ENCODE measurements at regions not wholly inside any gene's neighbourhood (a gene's known extent, or its start where the extent isn't known, plus 50 kb on each side); places are given as distances from the start of the nearest gene placed in this dataset.

DNA sequence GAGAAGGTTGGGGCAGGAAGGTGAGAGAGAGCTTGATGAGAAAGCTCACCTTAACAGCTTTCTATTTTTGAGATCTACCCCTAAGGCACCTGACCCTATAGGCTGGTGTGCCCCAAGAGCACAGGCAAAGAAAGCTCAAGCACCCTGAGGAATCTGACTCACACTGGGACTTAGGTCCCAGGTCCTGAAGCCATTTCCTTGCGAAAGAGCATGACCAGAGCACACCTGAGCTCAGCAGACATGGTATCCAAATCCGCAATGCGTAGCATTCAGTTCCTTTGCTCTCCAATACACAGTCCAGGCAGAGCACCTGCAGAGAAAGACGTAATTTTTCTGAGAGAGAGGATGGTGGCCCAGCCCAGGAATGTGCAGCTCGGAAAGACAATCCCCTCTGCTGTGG lies 112.1 kb upstream of the LPP start:
- Histone ChIP-seq H3K4me1 (ENCODE audit: control insufficient read depth, insufficient read depth, low read length) (peaks cover 3% of the 10 kb centered on the region), H3K27me3 (ENCODE audit: control insufficient read depth, insufficient read depth, low read length) (no peaks in the 10 kb centered on the region), H3K27ac (ENCODE audit: low read length) (no peak overlapping the region), H3K4me3 (ENCODE audit: low read depth in 2 of 2, low read length in 2 of 2) (no peak overlapping the region), H3K36me3 (ENCODE audit: control insufficient read depth, insufficient read depth, low read length) (no peaks in the 10 kb centered on the region), H3K9me3 (ENCODE audit: control insufficient read depth, insufficient read depth, low read depth, low read length) (no peaks in the 10 kb centered on the region)
- POLR2A ChIA-PET, result no interaction called here
- intact Hi-C loops (cut with micrococcal nuclease; ENCODE audit: unreplicated experiment), result no loop called here
- ATAC-seq (no peak), DNase-seq (ENCODE audit: low read depth, low spot score) (no peak)
- no TSS peak for BruUV-seq (replicated peaks)
- no peak for TF ChIP-seq POLR2AphosphoS5 (IDR thresholded peaks at IDR 0.05; ENCODE audit: low read depth, low read length)
- no peak for TF ChIP-seq SIN3A (IDR thresholded peaks at IDR 0.05; ENCODE audit: borderline replicate concordance, insufficient read depth, low read depth, low read length)
- TF ChIP-seq, protein P1, sequence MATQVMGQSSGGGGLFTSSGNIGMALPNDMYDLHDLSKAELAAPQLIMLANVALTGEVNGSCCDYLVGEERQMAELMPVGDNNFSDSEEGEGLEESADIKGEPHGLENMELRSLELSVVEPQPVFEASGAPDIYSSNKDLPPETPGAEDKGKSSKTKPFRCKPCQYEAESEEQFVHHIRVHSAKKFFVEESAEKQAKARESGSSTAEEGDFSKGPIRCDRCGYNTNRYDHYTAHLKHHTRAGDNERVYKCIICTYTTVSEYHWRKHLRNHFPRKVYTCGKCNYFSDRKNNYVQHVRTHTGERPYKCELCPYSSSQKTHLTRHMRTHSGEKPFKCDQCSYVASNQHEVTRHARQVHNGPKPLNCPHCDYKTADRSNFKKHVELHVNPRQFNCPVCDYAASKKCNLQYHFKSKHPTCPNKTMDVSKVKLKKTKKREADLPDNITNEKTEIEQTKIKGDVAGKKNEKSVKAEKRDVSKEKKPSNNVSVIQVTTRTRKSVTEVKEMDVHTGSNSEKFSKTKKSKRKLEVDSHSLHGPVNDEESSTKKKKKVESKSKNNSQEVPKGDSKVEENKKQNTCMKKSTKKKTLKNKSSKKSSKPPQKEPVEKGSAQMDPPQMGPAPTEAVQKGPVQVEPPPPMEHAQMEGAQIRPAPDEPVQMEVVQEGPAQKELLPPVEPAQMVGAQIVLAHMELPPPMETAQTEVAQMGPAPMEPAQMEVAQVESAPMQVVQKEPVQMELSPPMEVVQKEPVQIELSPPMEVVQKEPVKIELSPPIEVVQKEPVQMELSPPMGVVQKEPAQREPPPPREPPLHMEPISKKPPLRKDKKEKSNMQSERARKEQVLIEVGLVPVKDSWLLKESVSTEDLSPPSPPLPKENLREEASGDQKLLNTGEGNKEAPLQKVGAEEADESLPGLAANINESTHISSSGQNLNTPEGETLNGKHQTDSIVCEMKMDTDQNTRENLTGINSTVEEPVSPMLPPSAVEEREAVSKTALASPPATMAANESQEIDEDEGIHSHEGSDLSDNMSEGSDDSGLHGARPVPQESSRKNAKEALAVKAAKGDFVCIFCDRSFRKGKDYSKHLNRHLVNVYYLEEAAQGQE (IDR thresholded peaks at IDR 0.05; ENCODE audit: insufficient read depth in 1 of 2, low read depth in 2 of 2, low read length in 1 of 2), result no peak
- TF ChIP-seq TCF7L2 (IDR thresholded peaks at IDR 0.05; ENCODE audit: low read depth, low read length), result no peak
- TF ChIP-seq, protein P2, sequence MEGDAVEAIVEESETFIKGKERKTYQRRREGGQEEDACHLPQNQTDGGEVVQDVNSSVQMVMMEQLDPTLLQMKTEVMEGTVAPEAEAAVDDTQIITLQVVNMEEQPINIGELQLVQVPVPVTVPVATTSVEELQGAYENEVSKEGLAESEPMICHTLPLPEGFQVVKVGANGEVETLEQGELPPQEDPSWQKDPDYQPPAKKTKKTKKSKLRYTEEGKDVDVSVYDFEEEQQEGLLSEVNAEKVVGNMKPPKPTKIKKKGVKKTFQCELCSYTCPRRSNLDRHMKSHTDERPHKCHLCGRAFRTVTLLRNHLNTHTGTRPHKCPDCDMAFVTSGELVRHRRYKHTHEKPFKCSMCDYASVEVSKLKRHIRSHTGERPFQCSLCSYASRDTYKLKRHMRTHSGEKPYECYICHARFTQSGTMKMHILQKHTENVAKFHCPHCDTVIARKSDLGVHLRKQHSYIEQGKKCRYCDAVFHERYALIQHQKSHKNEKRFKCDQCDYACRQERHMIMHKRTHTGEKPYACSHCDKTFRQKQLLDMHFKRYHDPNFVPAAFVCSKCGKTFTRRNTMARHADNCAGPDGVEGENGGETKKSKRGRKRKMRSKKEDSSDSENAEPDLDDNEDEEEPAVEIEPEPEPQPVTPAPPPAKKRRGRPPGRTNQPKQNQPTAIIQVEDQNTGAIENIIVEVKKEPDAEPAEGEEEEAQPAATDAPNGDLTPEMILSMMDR (IDR thresholded peaks at IDR 0.05), result no peak
- CTCF ChIA-PET, result no interaction called here
- in situ Hi-C loops (cut with HindIII; ENCODE audit: low pct_unique_long_range_greater_than_20kb, low sequenced_read_pairs), result no loop called here

DNA sequence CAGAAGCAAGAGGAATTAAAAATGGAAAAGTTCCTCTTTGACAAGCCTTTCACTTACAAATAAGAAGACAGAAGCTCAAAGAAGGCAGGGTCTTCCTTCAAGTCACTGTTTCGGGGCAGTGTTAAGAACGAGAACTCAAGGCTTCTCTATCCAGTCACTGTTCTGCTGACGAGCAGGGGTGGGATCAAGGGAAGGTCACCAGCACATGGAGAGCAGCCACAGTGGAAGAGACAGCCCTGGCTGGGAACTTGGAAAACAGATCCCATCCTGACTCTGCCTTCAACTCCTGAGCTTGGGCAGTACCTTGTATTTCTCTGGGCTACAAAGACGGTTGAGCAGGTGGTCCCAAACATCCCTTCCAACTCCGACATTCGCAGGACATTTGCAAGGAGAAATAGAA lies 111.5 kb upstream of the LPP start:
- no peak overlapping the region for H3K4me3 ChIP-seq (ENCODE audit: low read depth in 2 of 2, low read length in 2 of 2)
- intact Hi-C loops (cut with micrococcal nuclease; ENCODE audit: unreplicated experiment) (no loop called here), in situ Hi-C loops (cut with HindIII; ENCODE audit: low pct_unique_long_range_greater_than_20kb, low sequenced_read_pairs) (no loop called here)
- peaks cover under 1% of the 10 kb centered on the region; the same call in 1 of the 2 replicates for H3K27me3 ChIP-seq (ENCODE audit: control insufficient read depth, insufficient read depth, low read length)
- H3K4me1 ChIP-seq (ENCODE audit: control insufficient read depth, insufficient read depth, low read length), result no peaks in the 10 kb centered on the region
- no peaks in the 10 kb centered on the region for H3K36me3 ChIP-seq (ENCODE audit: control insufficient read depth, insufficient read depth, low read length)
- H3K27ac ChIP-seq (ENCODE audit: low read length), result no peak overlapping the region
- DNase-seq (ENCODE audit: low read depth, low spot score), result no peak
- POLR2A ChIA-PET, result no interaction called here
- no peak for ATAC-seq
- TF ChIP-seq, protein P2 (IDR thresholded peaks at IDR 0.05), result no peak
- TF ChIP-seq TCF7L2 (IDR thresholded peaks at IDR 0.05; ENCODE audit: low read depth, low read length) (no peak), POLR2AphosphoS5 (IDR thresholded peaks at IDR 0.05; ENCODE audit: low read depth, low read length) (no peak), SIN3A (IDR thresholded peaks at IDR 0.05; ENCODE audit: borderline replicate concordance, insufficient read depth, low read depth, low read length) (no peak)
- TF ChIP-seq, protein P1 (IDR thresholded peaks at IDR 0.05; ENCODE audit: insufficient read depth in 1 of 2, low read depth in 2 of 2, low read length in 1 of 2), result no peak
- no TSS peak for BruUV-seq (replicated peaks)
- H3K9me3 ChIP-seq (ENCODE audit: control insufficient read depth, insufficient read depth, low read depth, low read length), result no peaks in the 10 kb centered on the region
- CTCF ChIA-PET, result interaction anchor here (0.6 kb wide), 1 partner anchor 8 kb away, joined by 3 read pairs; no protein-coding TSS in a partner anchor

All from Panc1 (cell line).